ENCODE measurements at regions not wholly inside any gene's neighbourhood (a gene's known extent, or its start where the extent isn't known, plus 50 kb on each side); places are given as distances from the start of the nearest gene placed in this dataset.
"Not testable (repeated sequence)": the region's sequence is repeated elsewhere in the genome, so short reads cannot be mapped to it uniquely, and the experiment has no call there.

- DNase-seq (ENCODE audit: low read depth), result not testable (repeated sequence)
Observed at GRCh38 chr14:34381304-34381703, 80.7 kb downstream of the SPTSSA start.

GRCh38 chr14:34380471-34380845 lies 81.6 kb downstream of the SPTSSA start:
- no peak for DNase-seq (ENCODE audit: low read depth)

GRCh38 chr14:34379816-34380470 lies 82.1 kb downstream of the SPTSSA start:
- no peak for DNase-seq (ENCODE audit: low read depth)

- DNase-seq (ENCODE audit: low read depth), result no peak
Observed at GRCh38 chr14:34376649-34377267, 85.3 kb downstream of the SPTSSA start.

- DNase-seq (ENCODE audit: low read depth), result peak; percentile 33
Observed at GRCh38 chr14:34374998-34375740, 86.9 kb downstream of the SPTSSA start.

GRCh38 chr14:34373191-34373590 lies 88.8 kb downstream of the SPTSSA start:
- no peak for DNase-seq (ENCODE audit: low read depth)

GRCh38 chr14:34372786-34373185 lies 89.3 kb downstream of the SPTSSA start:
- no peak for DNase-seq (ENCODE audit: low read depth)

- DNase-seq (ENCODE audit: low read depth), result no peak
Observed at GRCh38 chr14:34369648-34370030, 92.4 kb downstream of the SPTSSA start.

- DNase-seq (ENCODE audit: low read depth), result no peak
Observed at GRCh38 chr14:34368971-34369647, 92.9 kb downstream of the SPTSSA start.

- DNase-seq (ENCODE audit: low read depth), result no peak
Observed at GRCh38 chr14:34368115-34368970, 93.7 kb downstream of the SPTSSA start.

GRCh38 chr14:34365309-34365915 lies 96.6 kb downstream of the SPTSSA start:
- DNase-seq (ENCODE audit: low read depth), result peak; percentile 28

GRCh38 chr14:34364201-34364600 lies 97.8 kb downstream of the SPTSSA start:
- DNase-seq (ENCODE audit: low read depth), result no peak

- DNase-seq (ENCODE audit: low read depth), result no peak
Observed at GRCh38 chr14:34363733-34364134, 98.3 kb downstream of the SPTSSA start.

- no peak for DNase-seq (ENCODE audit: low read depth)
Observed at GRCh38 chr14:34362641-34363251, 99.3 kb downstream of the SPTSSA start.

- DNase-seq (ENCODE audit: low read depth), result no peak
Observed at GRCh38 chr14:34361504-34362011, 100.5 kb downstream of the SPTSSA start.

- no peak for DNase-seq (ENCODE audit: low read depth)
Observed at GRCh38 chr14:34359420-34360117, 102.5 kb downstream of the SPTSSA start.

GRCh38 chr14:34356264-34356654 lies 105.8 kb downstream of the SPTSSA start:
- no peak for DNase-seq (ENCODE audit: low read depth)

GRCh38 chr14:34355584-34356263 lies 106.3 kb downstream of the SPTSSA start:
- DNase-seq (ENCODE audit: low read depth), result peak; percentile 78

GRCh38 chr14:34354556-34354955 lies 107.5 kb downstream of the SPTSSA start:
- DNase-seq (ENCODE audit: low read depth), result no peak

Data from ELR (cell line).